Small intestine (tissue), 7 donors: ENCODE measurements at regions not wholly inside any gene's neighbourhood (a gene's known extent, or its start where the extent isn't known, plus 50 kb on each side); places are given as distances from the start of the nearest gene placed in this dataset.

ENCODE experiments used
- DNase-seq, 2 donors: peaks; one replicate each; pipeline versions ENCODE4 v3.0.0 to v3.0.0-alpha.2; 2013
- FAIRE-seq: peaks from 2 replicates; lab custom pipeline; 2012; peaks lifted over from hg19 to GRCh38; lab: Jason Lieb, UNC
- H3K27ac ChIP-seq, 3 donors: one replicate each; pipeline ENCODE4 v1.5.1; 2013; ENCODE audit warnings: low read length in 2 of 3, mild to moderate bottlenecking in 2 of 3, control low read depth in 1 of 3, inconsistent platforms in 1 of 3, low read depth in 1 of 3, moderate library complexity in 1 of 3
- H3K27me3 ChIP-seq, 3 donors: one replicate each; pipeline ENCODE4 v1.6.1; 2013; ENCODE audit warnings: low read length in 3 of 3, inconsistent platforms in 1 of 3; ENCODE audit not compliant: control insufficient read depth in 3 of 3, insufficient read depth in 3 of 3
- H3K36me3 ChIP-seq, 3 donors: one replicate each; pipeline ENCODE4 v1.6.1; 2013; ENCODE audit warnings: low read length in 3 of 3, inconsistent platforms in 1 of 3, low read depth in 1 of 3, mild to moderate bottlenecking in 1 of 3, moderate library complexity in 1 of 3; ENCODE audit not compliant: control insufficient read depth in 3 of 3, insufficient read depth in 2 of 3
- H3K4me1 ChIP-seq, 3 donors: one replicate each; pipeline ENCODE4 v1.6.1; 2013; ENCODE audit warnings: low read length in 2 of 3, inconsistent platforms in 1 of 3, low read depth in 1 of 3, mild to moderate bottlenecking in 1 of 3, moderate library complexity in 1 of 3; ENCODE audit not compliant: control insufficient read depth in 3 of 3, insufficient read depth in 2 of 3
- H3K4me3 ChIP-seq, 3 donors: one replicate each; pipeline ENCODE4 v1.5.1; 2013; ENCODE audit warnings: low read length in 3 of 3, control low read depth in 1 of 3, inconsistent platforms in 1 of 3, low read depth in 1 of 3, mild to moderate bottlenecking in 1 of 3, moderate library complexity in 1 of 3
- H3K9me3 ChIP-seq, 2 donors: one replicate each; pipeline ENCODE4 v1.6.1; 2013; ENCODE audit warnings: low read depth in 1 of 2, low read length in 1 of 2; ENCODE audit not compliant: control insufficient read depth in 2 of 2, insufficient read depth in 1 of 2
- WGBS, 3 donors: extraction: QIAGEN DNeasy Blood & Tissue Kit; methylation state at CpG; one replicate each; pipeline ENCODE4 v1.1.7; 2013; 5-methylcytosine and 5-hydroxymethylcytosine counted together
- donor health status: healthy with polysubstance abuse.
- donor health status: control.
- donor health status: control.
- donor health status: Bipolar disorder and iron deficiency.
- donor health status: healthy.

DNA sequence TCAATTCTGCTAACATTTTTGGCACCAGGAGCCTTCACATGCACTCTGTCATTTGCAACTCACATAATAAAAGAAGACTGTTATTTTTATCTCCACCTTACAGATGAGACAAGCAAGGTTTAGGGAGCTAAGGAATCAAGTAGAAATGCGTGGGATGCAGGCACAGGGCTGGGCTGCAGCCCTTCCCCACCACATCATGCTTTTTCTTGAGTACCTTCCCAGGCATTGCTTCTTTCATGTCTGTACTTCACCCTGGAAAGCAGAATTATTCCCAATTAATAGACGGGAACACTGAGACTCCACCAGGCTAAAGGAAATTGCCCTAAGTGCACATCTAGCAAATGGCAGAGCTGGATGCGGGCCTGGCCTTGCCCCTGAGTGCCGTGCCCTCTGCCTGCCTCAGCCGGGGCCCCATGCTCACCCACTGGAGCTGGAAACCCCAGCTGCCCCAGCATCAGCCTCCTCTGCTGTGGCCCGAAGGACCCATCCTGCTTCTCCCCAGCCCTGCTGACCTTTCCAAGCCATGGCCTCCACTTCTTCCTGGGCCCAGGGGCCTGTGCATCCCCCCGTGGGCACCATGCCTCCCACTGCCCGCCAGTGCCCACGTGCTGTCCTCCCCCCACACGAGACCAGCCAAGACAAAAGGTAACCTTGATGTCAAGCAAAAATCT lies 257.5 kb downstream of the TOMM20 start:
- Histone ChIP-seq H3K9me3 (no peaks in the 10 kb centered on the region), H3K4me3 (no peak overlapping the region), H3K4me1 (peaks cover 7 to 43% (median 14%) of the 10 kb centered on the region in 3 donors), H3K27ac (no peak overlapping the region), H3K36me3 (no peaks in the 10 kb centered on the region), H3K27me3 (no peaks in the 10 kb centered on the region)
- DNase-seq (no peak), FAIRE-seq (no peak)
- WGBS, 3 donors, result 88 to 91% (median 90%) methylated on average over 10 of the region's 10 CpGs

DNA sequence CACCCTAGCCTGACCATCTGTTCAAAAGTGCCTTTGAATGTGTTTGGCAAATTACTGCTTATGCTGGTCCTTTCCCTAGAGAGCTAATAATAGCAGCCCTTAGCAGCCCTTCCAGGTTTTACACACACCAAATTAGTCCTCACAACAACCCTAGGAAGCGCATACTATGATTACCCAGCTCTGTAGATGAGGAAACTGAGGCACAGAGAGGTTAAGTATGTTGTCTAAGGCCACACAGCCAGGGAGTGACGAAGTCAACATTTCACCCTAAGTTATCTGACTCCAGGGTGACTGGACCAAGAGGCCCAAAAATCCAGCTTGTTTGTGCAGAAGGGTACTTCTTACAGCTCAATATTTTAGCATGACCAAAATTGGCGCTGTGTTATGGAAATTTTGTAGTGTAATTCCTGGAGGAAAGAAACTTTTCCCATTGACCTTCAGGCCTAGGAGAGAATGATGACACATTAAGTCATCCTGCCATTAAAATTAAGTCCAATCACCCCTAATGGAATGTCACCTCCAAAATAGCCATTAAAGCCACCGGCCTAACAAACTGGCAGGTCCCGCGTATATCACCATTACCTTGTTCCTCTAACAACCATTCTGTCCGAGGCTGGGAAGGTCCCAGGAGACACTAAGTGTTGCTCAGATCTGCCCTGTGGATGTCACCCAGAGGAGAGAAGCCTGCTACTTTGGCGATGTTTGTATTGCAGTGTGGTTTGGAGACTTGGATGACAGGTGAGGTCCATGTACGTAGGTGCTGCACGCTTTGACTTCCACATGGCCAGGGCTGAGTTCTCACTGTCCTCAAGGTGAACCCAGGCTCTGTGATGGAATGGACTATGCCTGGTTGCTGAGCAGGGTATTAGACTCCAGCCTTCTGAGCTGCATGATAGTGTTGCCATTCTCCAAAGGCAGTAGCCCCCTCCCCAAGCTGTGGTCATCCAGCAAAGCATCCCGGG lies 258.3 kb downstream of the TOMM20 start:
- no peak overlapping the region for H3K27ac ChIP-seq
- FAIRE-seq, result no peak
- 92 to 94% (median 94%) methylated on average over 11 of the region's 11 CpGs for WGBS, 3 donors
- H3K9me3 ChIP-seq, result peaks cover 0 to 7% of the 10 kb centered on the region in 2 donors
- peaks cover 0 to 41% (median 5%) of the 10 kb centered on the region in 3 donors for H3K4me1 ChIP-seq
- H3K36me3 ChIP-seq, result no peaks in the 10 kb centered on the region
- H3K27me3 ChIP-seq, result no peaks in the 10 kb centered on the region
- DNase-seq, result no peak
- no peak overlapping the region for H3K4me3 ChIP-seq

DNA sequence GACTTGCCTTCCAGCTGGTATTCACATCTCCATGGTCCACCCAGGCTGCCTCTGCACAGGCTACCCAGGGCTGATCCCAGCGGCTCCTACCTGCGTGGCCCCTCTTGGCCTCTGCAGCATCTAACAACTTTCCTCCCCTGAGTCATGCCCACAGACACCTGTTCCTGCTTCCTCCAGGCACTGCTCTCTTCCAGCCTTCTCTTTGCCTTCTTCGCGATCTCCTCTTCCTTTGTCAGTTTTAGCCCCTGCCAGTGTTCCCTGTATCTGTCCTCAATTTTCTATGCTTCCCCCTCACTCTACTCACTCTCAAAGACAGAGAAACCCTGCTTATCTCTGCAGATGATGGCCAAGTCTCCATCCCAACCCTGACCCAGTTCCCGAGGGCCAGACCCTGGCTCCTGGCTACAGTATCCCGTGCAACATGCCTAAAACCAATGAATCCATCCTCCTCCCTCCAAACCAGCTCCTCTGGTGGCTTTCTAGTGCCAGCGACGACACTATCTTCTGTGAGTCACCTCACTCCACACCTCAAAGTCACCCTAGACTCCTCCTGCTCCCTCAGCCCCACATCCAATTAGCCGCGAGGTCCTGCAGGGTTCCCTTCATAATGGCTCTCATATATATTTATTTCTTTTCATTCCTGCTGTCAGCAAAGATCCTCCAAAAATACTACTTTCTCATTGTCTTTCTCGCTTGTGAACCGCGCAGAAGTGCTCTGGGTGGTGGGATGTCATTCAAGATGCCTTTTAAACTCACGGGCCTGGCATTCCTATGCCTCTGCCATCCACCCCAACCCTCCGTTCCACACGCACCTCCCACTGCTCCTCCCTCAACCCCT lies 259.2 kb downstream of the TOMM20 start:
- H3K27me3 ChIP-seq, result no peaks in the 10 kb centered on the region
- H3K4me1 ChIP-seq, result peaks cover 0 to 34% (median 3%) of the 10 kb centered on the region in 3 donors
- no peak overlapping the region for H3K4me3 ChIP-seq
- H3K36me3 ChIP-seq, result no peaks in the 10 kb centered on the region
- H3K9me3 ChIP-seq, result peaks cover 0 to 8% of the 10 kb centered on the region in 2 donors
- 78 to 88% (median 87%) methylated on average over 16 of the region's 16 CpGs for WGBS, 3 donors
- DNase-seq (no peak), FAIRE-seq (no peak)
- no peak overlapping the region for H3K27ac ChIP-seq

DNA sequence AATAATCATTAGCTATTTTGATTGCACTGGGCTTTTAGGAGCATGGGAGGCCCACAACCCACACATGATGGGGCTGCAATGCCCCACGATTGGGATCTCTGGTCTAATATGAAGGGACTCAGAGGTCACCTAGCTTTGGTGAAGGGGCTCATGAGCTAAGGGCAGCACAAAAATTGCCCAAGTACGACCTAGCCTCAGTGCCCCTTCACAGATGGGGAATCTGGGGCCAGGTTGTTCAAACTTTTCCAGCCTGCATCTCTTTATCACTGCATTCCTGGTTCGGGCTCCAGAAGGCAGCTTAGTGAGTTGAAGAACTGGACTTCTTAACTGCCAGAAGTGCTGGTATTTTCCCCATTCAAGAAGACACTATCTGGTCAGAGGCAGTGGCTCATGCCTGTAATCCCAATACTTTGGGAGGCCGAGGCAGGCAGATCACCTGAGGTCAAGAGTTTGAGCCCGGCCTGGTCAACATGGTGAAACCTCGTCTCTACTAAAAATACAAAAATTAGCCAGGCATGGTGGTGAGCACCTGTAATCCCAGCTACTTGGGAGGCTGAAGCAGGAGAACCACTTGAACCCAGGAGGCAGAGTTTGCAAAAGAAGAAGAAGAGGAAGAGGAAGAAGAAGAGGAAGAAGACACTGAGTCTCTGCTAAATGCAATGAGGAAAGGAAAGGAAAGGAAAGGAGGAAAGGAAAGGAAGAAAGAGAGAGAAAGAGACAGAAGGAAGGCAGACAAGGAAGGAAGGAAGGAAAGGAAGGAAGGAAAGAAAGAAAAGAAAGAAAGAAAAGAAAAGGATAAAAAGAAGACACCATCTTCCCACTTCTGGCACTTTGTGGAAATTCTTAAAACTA lies 258.5 kb upstream of the IRF2BP2 start:
- Histone ChIP-seq H3K4me1 (peaks cover 2 to 32% (median 7%) of the 10 kb centered on the region in 3 donors), H3K36me3 (no peaks in the 10 kb centered on the region), H3K4me3 (no peak overlapping the region), H3K27ac (no peak overlapping the region), H3K9me3 (peaks cover 0 to 8% of the 10 kb centered on the region in 2 donors), H3K27me3 (no peaks in the 10 kb centered on the region)
- DNase-seq, result no peak
- FAIRE-seq, result no peak
- WGBS, 3 donors, result 94% methylated on average over 6 of the region's 6 CpGs

DNA sequence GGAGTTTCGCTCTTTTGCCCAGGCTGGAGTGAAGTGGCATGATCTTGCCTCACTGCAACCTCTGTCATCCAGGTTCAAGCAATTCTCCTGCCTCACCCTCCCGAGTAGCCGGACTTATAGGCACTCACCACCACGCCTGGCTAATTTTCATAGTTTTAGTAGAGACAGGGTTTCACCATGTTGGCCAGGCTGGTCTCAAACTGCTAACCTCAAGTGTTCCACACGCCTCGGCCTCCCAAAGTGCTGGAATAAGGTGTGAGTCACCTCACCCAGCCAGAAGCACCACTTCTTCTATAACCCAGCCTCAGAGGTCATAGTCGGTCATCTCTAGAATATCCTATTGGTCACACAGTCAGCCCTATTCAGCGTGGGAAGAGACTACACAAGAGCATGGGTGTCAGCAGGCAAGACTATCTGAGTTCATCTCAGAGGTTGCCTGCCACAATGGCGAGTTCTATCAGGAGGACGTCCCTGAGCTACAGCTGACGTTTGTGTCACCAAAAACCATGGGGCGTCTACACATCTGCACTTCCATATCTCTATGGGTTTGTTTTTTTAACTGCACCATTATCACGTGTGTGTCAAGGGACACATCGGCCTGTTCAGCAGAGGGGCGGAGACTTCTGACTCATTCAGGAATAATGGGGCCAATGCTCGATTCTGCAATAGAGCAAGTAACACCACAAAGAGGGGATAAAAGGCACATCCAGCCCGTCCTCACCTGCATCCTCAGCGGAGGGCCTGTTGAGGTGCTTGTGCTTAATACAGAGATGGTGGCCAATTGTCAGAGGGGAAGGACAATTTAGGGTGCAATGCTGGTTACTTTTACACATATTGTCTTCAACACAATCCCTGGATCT lies 256.3 kb upstream of the IRF2BP2 start:
- H3K27me3 ChIP-seq, result no peaks in the 10 kb centered on the region
- H3K4me3 ChIP-seq, result no peak overlapping the region
- peak overlapping the region; percentile 70 to 84 (median 78) for H3K27ac ChIP-seq
- DNase-seq (peak; percentile 93 to 95), FAIRE-seq (no peak)
- peaks cover 0 to 8% of the 10 kb centered on the region in 2 donors for H3K9me3 ChIP-seq
- H3K4me1 ChIP-seq, result peaks cover 11 to 46% (median 17%) of the 10 kb centered on the region in 3 donors
- no peaks in the 10 kb centered on the region for H3K36me3 ChIP-seq
- 41 to 68% (median 55%) methylated on average over 18 of the region's 18 CpGs for WGBS, 3 donors

DNA sequence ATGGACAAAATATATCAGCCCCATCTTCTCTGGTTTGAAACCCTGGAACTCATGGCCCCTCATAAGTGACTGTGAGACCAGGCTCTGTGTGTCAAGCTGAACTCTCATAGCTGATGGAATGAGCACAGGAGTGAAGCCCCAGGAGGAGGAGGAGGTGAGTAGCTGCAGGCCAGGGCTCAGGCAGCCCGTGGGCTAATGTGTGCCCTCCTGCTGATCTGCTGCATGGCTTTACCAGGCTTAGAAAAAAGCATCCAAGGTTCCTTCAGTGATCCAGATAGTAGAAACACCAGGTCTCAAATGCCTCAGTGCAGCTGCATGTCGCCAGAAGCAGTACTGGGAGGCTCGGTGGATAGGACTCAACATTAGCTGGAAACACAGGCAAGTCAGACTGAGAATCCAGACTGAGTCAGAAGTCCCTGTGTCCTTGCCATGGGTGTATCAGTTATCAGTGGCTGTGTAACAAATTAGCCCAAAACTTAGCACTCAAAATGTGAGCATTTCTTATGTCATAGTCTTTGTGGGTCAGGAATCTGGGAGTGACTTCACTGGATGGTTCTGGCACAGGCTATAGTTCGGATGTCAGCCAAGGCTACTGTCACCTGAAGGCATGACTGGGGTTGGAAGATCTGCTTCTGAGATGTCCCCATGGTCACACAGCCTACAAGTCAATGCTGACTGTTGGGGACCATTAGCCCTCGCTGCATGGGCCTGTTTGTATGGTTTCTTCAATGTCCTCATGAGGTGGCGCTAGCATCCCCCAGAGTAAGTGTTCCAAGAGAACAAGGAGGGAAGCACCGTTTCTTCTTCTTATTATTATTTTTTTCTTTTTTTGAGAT lies 255.4 kb upstream of the IRF2BP2 start:
- Histone ChIP-seq H3K4me1 (peaks cover 11 to 47% (median 17%) of the 10 kb centered on the region in 3 donors), H3K9me3 (peaks cover 0 to 12% of the 10 kb centered on the region in 2 donors), H3K27ac (peak overlapping the region; percentile 55 to 84 (median 78)), H3K27me3 (no peaks in the 10 kb centered on the region), H3K36me3 (no peaks in the 10 kb centered on the region), H3K4me3 (no peak overlapping the region)
- WGBS, 3 donors, result 94 to 97% (median 96%) methylated on average over 7 of the region's 7 CpGs
- FAIRE-seq (no peak), DNase-seq (no peak)
